ENCODE measurements at regions not wholly inside any gene's neighbourhood (a gene's known extent, or its start where the extent isn't known, plus 50 kb on each side); places are given as distances from the start of the nearest gene placed in this dataset.

DNA sequence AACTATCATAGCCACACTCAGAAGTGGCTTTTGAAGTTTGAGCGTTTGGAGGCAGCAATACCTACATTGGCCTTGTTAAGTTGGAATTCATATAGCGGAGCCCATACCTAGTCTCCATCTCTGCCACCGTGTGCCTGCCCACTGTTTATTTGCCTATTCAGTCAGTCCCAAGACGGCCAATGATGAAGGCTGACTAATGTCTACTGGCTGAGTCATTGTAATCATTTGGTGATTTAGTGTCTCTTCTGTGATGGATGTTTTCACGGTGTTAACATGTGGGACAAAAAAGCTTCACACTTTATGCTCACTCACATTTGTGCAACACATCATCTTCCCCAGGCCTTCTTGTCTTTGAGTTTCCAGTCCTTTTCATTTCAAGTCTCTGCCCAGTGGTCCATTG is 92.6 kb upstream of the PBX1 start:
- no peak for TF ChIP-seq ZBTB20 (tag by site-specific recombination; IDR thresholded peaks at IDR 0.05)
- no peak for TF ChIP-seq RBAK (tag by site-specific recombination; IDR thresholded peaks at IDR 0.05)

Data from HEK293 (cell line).